Gastrocnemius medialis (tissue), 4 donors: ENCODE measurements at regions not wholly inside any gene's neighbourhood (a gene's known extent, or its start where the extent isn't known, plus 50 kb on each side); places are given as distances from the start of the nearest gene placed in this dataset.
A peak's percentile ranks its signal among the peaks of the same experiment; 100 is the strongest.
"Not testable (repeated sequence)": the region's sequence is repeated elsewhere in the genome, so short reads cannot be mapped to it uniquely, and the experiment has no call there.

ENCODE experiments used
- ATAC-seq, 2 donors: fragments of 150-250 bp; one replicate each; pipeline ENCODE4 v1.9.1; 2016
- DNase-seq, 2 donors: peaks; one replicate each; pipeline ENCODE4 v3.0.0-alpha.2; 2019
- H3K27ac ChIP-seq, 4 donors: fragments of 200-600 bp; sonication (generic); 1 replicate in 1 of 4; 2 replicates in 3 of 4; pipeline ENCODE4 v1.5.1; 2016 to 2018; ENCODE audit warnings: mild to moderate bottlenecking in 2 of 4, moderate library complexity in 1 of 4
- H3K27me3 ChIP-seq, 3 donors: fragments of 200-600 bp; sonication (generic) in 2 of 3; 1 replicate in 1 of 3; 2 replicates in 2 of 3; pipeline versions ENCODE4 v1.5.1 to v1.6.0; 2016 to 2019; ENCODE audit warnings: mild to moderate bottlenecking in 1 of 3, moderate library complexity in 1 of 3
- H3K36me3 ChIP-seq, 2 donors: fragments of 200-600 bp; sonication (generic) in 1 of 2; one replicate each; pipeline ENCODE4 v1.5.1; 2017 to 2018
- H3K4me1 ChIP-seq, 2 donors: fragments of 200-600 bp; sonication (generic) in 1 of 2; one replicate each; pipeline ENCODE4 v1.5.1; 2016 to 2017; ENCODE audit warnings: mild to moderate bottlenecking in 2 of 2
- H3K4me3 ChIP-seq, 4 donors: fragments of 200-600 bp; sonication (generic) in 3 of 4; 1 replicate in 1 of 4; 2 replicates in 3 of 4; pipeline ENCODE4 v1.5.1; 2016 to 2019; ENCODE audit warnings: mild to moderate bottlenecking in 2 of 4
- H3K9me3 ChIP-seq, 3 donors: fragments of 200-600 bp; sonication (generic) in 2 of 3; 1 replicate in 1 of 3; 2 replicates in 2 of 3; pipeline ENCODE4 v1.5.1; 2016 to 2019
- CTCF ChIP-seq, 5 experiments: fragments of 450-650 bp in 3 of 5; fragments of 200-600 bp in 2 of 5; sonication (generic) in 2 of 5; IDR thresholded peaks in 4 of 5; conservative IDR thresholded peaks in 1 of 5; 1 replicate in 4 of 5; 2 replicates in 1 of 5; pipeline ENCODE4 v1.5.1; 2016 to 2019; ENCODE audit warnings: antibody characterized with exemption in 5 of 5, mild to moderate bottlenecking in 3 of 5, moderate library complexity in 3 of 5
- POLR2A ChIP-seq, 2 donors: fragments of 450-650 bp; IDR thresholded peaks; one replicate each; pipeline ENCODE4 v1.6.1; 2017; ENCODE audit warnings: antibody characterized with exemption in 2 of 2, mild to moderate bottlenecking in 2 of 2, moderate library complexity in 2 of 2
- in situ Hi-C, 4 donors: fragments of 200-750 bp; cut with MboI; loops; one replicate each; pipeline versions ENCODE4 v1.15.0 to v1.8.0; 2017; ENCODE audit warnings: low sequenced_read_pairs in 4 of 4
- intact Hi-C: fragments of 100-400 bp; cut with DNase I; formaldehyde crosslinking; loops from one replicate; pipeline ENCODE4 v1.15.1; 2023; ENCODE audit warnings: low total_unique reads

- Histone ChIP-seq H3K36me3 (no peaks in the 10 kb centered on the region), H3K4me3 (no peak overlapping the region), H3K27me3 (no peaks in the 10 kb centered on the region), H3K27ac (no peak overlapping the region), H3K9me3 (no peaks in the 10 kb centered on the region), H3K4me1 (no peaks in the 10 kb centered on the region)
- TF ChIP-seq CTCF (IDR thresholded peaks at IDR 0.05 in 4 of 5, conservative IDR thresholded peaks at IDR 0.05 in 1 of 5) (no peak), POLR2A (IDR thresholded peaks at IDR 0.05) (no peak)
- in situ Hi-C loops (no loop called here), intact Hi-C loops (no loop called here)
- no peak for DNase-seq
- no peak for ATAC-seq
Observed at GRCh38 chr10:113488186-113488585, 64.7 kb upstream of the HABP2 start.

- in situ Hi-C loops, DNase-seq, H3K4me1 ChIP-seq, ATAC-seq, H3K9me3 ChIP-seq, intact Hi-C loops, H3K4me3 ChIP-seq, H3K36me3 ChIP-seq, H3K27me3 ChIP-seq, H3K27ac ChIP-seq: not testable (repeated sequence)
Observed at GRCh38 chr10:113489522-113489921, 63.3 kb upstream of the HABP2 start.

- no peaks in the 10 kb centered on the region for H3K4me1 ChIP-seq
- TF ChIP-seq CTCF (IDR thresholded peaks at IDR 0.05 in 4 of 5, conservative IDR thresholded peaks at IDR 0.05 in 1 of 5) = no peak
- TF ChIP-seq POLR2A (IDR thresholded peaks at IDR 0.05) = no peak
- H3K4me3 ChIP-seq = no peak overlapping the region
- H3K27me3 ChIP-seq = no peaks in the 10 kb centered on the region
- intact Hi-C loops (no loop called here), in situ Hi-C loops (no loop called here)
- ATAC-seq (peak; percentile 59 to 62), DNase-seq (no peak)
- no peaks in the 10 kb centered on the region for H3K36me3 ChIP-seq
- H3K9me3 ChIP-seq = no peaks in the 10 kb centered on the region
- peak overlapping the region in 2 of 4 donors; percentile 2 to 49 for H3K27ac ChIP-seq
Observed at GRCh38 chr10:113491967-113492565, 60.8 kb upstream of the HABP2 start.

GRCh38 chr10:113493195-113493594, 59.7 kb upstream of the HABP2 start:
- intact Hi-C loops (no loop called here), in situ Hi-C loops (no loop called here)
- Histone ChIP-seq H3K4me3 (no peak overlapping the region), H3K27me3 (no peaks in the 10 kb centered on the region), H3K36me3 (no peaks in the 10 kb centered on the region), H3K27ac (peak overlapping the region in 2 of 4 donors; percentile 13 to 49), H3K9me3 (no peaks in the 10 kb centered on the region), H3K4me1 (no peaks in the 10 kb centered on the region)
- ATAC-seq = no peak
- TF ChIP-seq POLR2A (IDR thresholded peaks at IDR 0.05) = no peak
- TF ChIP-seq CTCF (IDR thresholded peaks at IDR 0.05 in 4 of 5, conservative IDR thresholded peaks at IDR 0.05 in 1 of 5) = no peak
- no peak for DNase-seq

GRCh38 chr10:113493882-113494301, 59.0 kb upstream of the HABP2 start:
- ATAC-seq = peak in 1 of 2 donors; percentile 46
- in situ Hi-C loops = no loop called here

More at GRCh38 chr10:113493882-113494301, 59.0 kb upstream of the HABP2 start:
- Histone ChIP-seq H3K4me3 (no peak overlapping the region), H3K36me3 (no peaks in the 10 kb centered on the region), H3K27me3 (no peaks in the 10 kb centered on the region), H3K4me1 (no peaks in the 10 kb centered on the region), H3K9me3 (no peaks in the 10 kb centered on the region), H3K27ac (no peak overlapping the region)
- DNase-seq = no peak
- no peak for TF ChIP-seq CTCF (IDR thresholded peaks at IDR 0.05 in 4 of 5, conservative IDR thresholded peaks at IDR 0.05 in 1 of 5)
- TF ChIP-seq POLR2A (IDR thresholded peaks at IDR 0.05) = no peak
- intact Hi-C loops = no loop called here
